ENCODE measurements at regions not wholly inside any gene's neighbourhood (a gene's known extent, or its start where the extent isn't known, plus 50 kb on each side); places are given as distances from the start of the nearest gene placed in this dataset.
A peak's percentile ranks its signal among the peaks of the same experiment; 100 is the strongest.

DNA sequence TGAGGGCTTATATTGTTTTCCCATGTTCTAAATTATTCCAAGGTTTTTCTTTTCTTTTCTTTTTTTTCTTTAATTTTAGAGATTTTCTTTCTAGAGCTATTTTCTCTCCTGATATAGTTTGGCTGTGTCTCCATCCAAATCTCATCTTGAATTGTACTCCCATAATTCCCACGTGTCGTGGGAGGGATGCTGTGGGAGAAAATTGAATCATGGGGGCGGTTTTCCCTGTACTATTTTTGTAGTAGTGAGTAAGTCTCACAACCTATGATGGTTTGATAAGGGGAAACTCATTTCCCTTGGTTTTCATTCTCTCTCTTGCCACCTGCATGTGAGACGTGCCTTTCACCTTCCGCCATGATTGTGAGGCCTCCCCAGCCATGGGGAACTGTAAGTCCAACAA, 1906.4 kb upstream of the PRR20A start:
- ChIA-PET POLR2A (no interaction called here), CTCF (interaction anchor here (0.7 kb wide), 1 partner anchor 502 kb away, joined by 4 read pairs; no protein-coding TSS in a partner anchor)
- no peaks in the 10 kb centered on the region for H3K9me3 ChIP-seq (ENCODE audit: control insufficient read depth, insufficient read depth, low read depth, low read length)
- no peaks in the 10 kb centered on the region for H3K4me1 ChIP-seq (ENCODE audit: control insufficient read depth, insufficient read depth, low read length)
- no peaks in the 10 kb centered on the region for H3K36me3 ChIP-seq (ENCODE audit: control insufficient read depth in 2 of 2, insufficient read depth in 1 of 2, low read length in 2 of 2)
- H3K27ac ChIP-seq (ENCODE audit: extremely low read depth, low read depth, low read length) = no peak overlapping the region
- TF ChIP-seq IKZF3 (tag by site-specific recombination; IDR thresholded peaks at IDR 0.05) (no peak), ZNF514 (tag by site-specific recombination; IDR thresholded peaks at IDR 0.05) (no peak), ZSCAN23 (tag by site-specific recombination; IDR thresholded peaks at IDR 0.05) (no peak), GLIS1 (tag by site-specific recombination; IDR thresholded peaks at IDR 0.05) (no peak), ZNF677 (tag by site-specific recombination; IDR thresholded peaks at IDR 0.05) (no peak), ZNF785 (tag by site-specific recombination; IDR thresholded peaks at IDR 0.05) (no peak), BCL11B (tag by site-specific recombination; IDR thresholded peaks at IDR 0.05; ENCODE audit: low read depth) (no peak), ZNF707 (tag by site-specific recombination; IDR thresholded peaks at IDR 0.05) (no peak), GFI1B (tag by site-specific recombination; IDR thresholded peaks at IDR 0.05) (no peak)
- TF ChIP-seq, protein P1, sequence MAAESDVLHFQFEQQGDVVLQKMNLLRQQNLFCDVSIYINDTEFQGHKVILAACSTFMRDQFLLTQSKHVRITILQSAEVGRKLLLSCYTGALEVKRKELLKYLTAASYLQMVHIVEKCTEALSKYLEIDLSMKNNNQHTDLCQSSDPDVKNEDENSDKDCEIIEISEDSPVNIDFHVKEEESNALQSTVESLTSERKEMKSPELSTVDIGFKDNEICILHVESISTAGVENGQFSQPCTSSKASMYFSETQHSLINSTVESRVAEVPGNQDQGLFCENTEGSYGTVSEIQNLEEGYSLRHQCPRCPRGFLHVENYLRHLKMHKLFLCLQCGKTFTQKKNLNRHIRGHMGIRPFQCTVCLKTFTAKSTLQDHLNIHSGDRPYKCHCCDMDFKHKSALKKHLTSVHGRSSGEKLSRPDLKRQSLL (tag by site-specific recombination; IDR thresholded peaks at IDR 0.05) = no peak
- TF ChIP-seq, protein P2, sequence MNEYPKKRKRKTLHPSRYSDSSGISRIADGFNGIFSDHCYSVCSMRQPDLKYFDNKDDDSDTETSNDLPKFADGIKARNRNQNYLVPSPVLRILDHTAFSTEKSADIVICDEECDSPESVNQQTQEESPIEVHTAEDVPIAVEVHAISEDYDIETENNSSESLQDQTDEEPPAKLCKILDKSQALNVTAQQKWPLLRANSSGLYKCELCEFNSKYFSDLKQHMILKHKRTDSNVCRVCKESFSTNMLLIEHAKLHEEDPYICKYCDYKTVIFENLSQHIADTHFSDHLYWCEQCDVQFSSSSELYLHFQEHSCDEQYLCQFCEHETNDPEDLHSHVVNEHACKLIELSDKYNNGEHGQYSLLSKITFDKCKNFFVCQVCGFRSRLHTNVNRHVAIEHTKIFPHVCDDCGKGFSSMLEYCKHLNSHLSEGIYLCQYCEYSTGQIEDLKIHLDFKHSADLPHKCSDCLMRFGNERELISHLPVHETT (tag by site-specific recombination; IDR thresholded peaks at IDR 0.05) = no peak
- no peak overlapping the region for H3K4me3 ChIP-seq (ENCODE audit: low read depth, low read length)

DNA sequence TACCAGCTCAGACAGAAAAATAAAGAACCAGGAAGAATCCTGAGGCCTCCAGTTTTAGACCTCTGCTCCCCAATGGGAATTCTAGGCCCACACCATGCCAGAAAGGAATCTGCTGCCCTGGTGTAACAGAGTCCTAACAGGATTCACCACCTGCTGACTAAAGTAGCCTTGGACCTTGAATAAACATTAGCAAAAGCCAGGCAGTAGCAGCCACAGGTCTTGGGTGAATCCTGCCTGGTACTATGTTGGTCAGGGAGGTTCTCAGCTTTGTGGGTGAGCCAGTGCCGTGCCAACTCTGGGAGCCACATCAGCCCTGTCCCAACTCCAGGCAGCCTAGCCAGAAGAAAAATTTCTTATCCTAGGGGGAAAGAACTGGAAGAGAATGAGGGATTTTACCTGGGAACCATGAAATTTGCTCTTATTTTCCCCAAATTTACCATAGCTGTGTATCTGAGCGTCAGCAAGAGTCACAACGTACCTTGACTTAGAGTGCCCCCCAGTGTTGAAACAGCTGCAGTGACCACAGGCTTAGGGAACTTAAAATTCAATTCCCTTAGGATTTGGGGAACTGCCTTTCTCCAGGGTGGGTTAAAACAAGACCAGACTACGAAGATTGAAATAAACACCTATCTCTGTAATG, 1895.6 kb upstream of the PRR20A start:
- H3K4me3 ChIP-seq (ENCODE audit: low read depth, low read length) = no peak overlapping the region
- CTCF ChIA-PET = interaction anchor here (0.6 to 2.3 kb wide), 3 partner anchors 1462 to 1995 kb away, joined by 4 to 11 read pairs (median 9); no protein-coding TSS in a partner anchor
- H3K9me3 ChIP-seq (ENCODE audit: control insufficient read depth, insufficient read depth, low read depth, low read length) = no peaks in the 10 kb centered on the region
- H3K27ac ChIP-seq (ENCODE audit: extremely low read depth, low read depth, low read length) = no peak overlapping the region
- no peaks in the 10 kb centered on the region for H3K4me1 ChIP-seq (ENCODE audit: control insufficient read depth, insufficient read depth, low read length)
- TF ChIP-seq ZNF2 (tag by site-specific recombination; IDR thresholded peaks at IDR 0.05) (no peak), ZNF76 (tag by site-specific recombination; IDR thresholded peaks at IDR 0.05; ENCODE audit: borderline replicate concordance, low read depth) (no peak), ZNF654 (tag by site-specific recombination; IDR thresholded peaks at IDR 0.05; ENCODE audit: low read depth) (peak; percentile 62)
- no peaks in the 10 kb centered on the region for H3K36me3 ChIP-seq (ENCODE audit: control insufficient read depth in 2 of 2, insufficient read depth in 1 of 2, low read length in 2 of 2)
- POLR2A ChIA-PET = no interaction called here

DNA sequence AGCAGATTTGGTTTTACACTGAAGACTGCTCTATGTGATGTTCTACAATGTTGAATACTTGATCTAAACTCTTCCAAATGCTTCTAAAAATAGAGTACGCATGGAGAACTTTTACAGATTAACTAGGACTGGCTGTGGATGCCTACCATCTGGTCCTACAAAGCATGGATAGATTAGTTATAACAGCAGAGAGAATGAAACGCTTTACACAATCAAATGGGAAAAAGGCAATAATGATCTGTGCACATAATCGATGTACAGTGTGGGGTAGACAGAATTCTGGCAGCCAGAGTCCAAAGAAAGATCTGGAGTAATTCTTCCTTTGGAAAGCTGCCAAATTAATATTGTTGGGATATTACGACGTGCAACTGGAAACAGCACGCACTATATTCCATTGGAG, 1885.5 kb upstream of the PRR20A start:
- H3K4me3 ChIP-seq (ENCODE audit: low read depth, low read length) = no peak overlapping the region
- no peaks in the 10 kb centered on the region for H3K36me3 ChIP-seq (ENCODE audit: control insufficient read depth in 2 of 2, insufficient read depth in 1 of 2, low read length in 2 of 2)
- no peaks in the 10 kb centered on the region for H3K4me1 ChIP-seq (ENCODE audit: control insufficient read depth, insufficient read depth, low read length)
- H3K27ac ChIP-seq (ENCODE audit: extremely low read depth, low read depth, low read length) = no peak overlapping the region
- POLR2A ChIA-PET = no interaction called here
- CTCF ChIA-PET = no interaction called here
- no peak for TF ChIP-seq GFI1B (tag by site-specific recombination; IDR thresholded peaks at IDR 0.05)
- TF ChIP-seq TRIM28 (IDR thresholded peaks at IDR 0.05; ENCODE audit: borderline replicate concordance, low read length) = no peak
- H3K9me3 ChIP-seq (ENCODE audit: control insufficient read depth, insufficient read depth, low read depth, low read length) = no peaks in the 10 kb centered on the region

DNA sequence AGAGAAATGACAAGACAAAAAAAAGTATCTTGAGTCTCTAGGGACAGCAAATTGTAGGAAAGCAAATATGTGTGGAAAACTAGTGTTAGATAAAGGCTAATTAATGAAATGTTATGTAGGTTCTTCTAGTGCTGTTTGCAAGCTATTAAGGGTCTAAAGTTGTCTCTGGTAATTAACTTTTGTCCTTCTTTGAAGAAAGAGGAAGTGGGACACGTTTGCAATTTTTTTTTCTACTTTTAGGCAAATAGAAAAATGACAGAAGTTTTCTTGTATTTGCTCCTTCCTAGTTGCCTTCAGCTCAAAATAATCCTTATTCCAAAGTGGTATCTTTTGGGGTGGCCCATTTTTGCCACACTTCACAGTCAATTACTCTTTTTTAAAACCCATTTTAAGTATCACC, 1877.7 kb upstream of the PRR20A start:
- ChIA-PET CTCF (no interaction called here), POLR2A (no interaction called here)
- Histone ChIP-seq H3K4me1 (ENCODE audit: control insufficient read depth, insufficient read depth, low read length) (no peaks in the 10 kb centered on the region), H3K27ac (ENCODE audit: extremely low read depth, low read depth, low read length) (no peak overlapping the region), H3K9me3 (ENCODE audit: control insufficient read depth, insufficient read depth, low read depth, low read length) (no peaks in the 10 kb centered on the region), H3K4me3 (ENCODE audit: low read depth, low read length) (no peak overlapping the region), H3K36me3 (ENCODE audit: control insufficient read depth in 2 of 2, insufficient read depth in 1 of 2, low read length in 2 of 2) (no peaks in the 10 kb centered on the region)
- no peak for TF ChIP-seq ZNF785 (tag by site-specific recombination; IDR thresholded peaks at IDR 0.05)
- no peak for TF ChIP-seq ZNF221 (tag by site-specific recombination; IDR thresholded peaks at IDR 0.05; ENCODE audit: borderline replicate concordance)
- TF ChIP-seq ZNF223 (tag by site-specific recombination; IDR thresholded peaks at IDR 0.05) = no peak
- no peak for TF ChIP-seq ZFP37 (tag by site-specific recombination; IDR thresholded peaks at IDR 0.05)
- TF ChIP-seq, protein P3, sequence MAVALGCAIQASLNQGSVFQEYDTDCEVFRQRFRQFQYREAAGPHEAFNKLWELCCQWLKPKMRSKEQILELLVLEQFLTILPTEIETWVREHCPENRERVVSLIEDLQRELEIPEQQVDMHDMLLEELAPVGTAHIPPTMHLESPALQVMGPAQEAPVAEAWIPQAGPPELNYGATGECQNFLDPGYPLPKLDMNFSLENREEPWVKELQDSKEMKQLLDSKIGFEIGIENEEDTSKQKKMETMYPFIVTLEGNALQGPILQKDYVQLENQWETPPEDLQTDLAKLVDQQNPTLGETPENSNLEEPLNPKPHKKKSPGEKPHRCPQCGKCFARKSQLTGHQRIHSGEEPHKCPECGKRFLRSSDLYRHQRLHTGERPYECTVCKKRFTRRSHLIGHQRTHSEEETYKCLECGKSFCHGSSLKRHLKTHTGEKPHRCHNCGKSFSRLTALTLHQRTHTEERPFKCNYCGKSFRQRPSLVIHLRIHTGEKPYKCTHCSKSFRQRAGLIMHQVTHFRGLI (tag by site-specific recombination; IDR thresholded peaks at IDR 0.05) = no peak
- TF ChIP-seq, protein P4, sequence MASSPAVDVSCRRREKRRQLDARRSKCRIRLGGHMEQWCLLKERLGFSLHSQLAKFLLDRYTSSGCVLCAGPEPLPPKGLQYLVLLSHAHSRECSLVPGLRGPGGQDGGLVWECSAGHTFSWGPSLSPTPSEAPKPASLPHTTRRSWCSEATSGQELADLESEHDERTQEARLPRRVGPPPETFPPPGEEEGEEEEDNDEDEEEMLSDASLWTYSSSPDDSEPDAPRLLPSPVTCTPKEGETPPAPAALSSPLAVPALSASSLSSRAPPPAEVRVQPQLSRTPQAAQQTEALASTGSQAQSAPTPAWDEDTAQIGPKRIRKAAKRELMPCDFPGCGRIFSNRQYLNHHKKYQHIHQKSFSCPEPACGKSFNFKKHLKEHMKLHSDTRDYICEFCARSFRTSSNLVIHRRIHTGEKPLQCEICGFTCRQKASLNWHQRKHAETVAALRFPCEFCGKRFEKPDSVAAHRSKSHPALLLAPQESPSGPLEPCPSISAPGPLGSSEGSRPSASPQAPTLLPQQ (tag by site-specific recombination; IDR thresholded peaks at IDR 0.05) = no peak
- no peak for TF ChIP-seq ZNF155 (tag by site-specific recombination; IDR thresholded peaks at IDR 0.05)
- TF ChIP-seq ZFP41 (tag by site-specific recombination; IDR thresholded peaks at IDR 0.05; ENCODE audit: borderline replicate concordance) = no peak
